HG03469 (cell line): ENCODE measurements at regions not wholly inside any gene's neighbourhood (a gene's known extent, or its start where the extent isn't known, plus 50 kb on each side); places are given as distances from the start of the nearest gene placed in this dataset.

ENCODE experiments used
- ATAC-seq: cut with Tn5 transposase; IDR thresholded peaks from one replicate; pipeline ENCODE4 v1.9.1; 2021; ENCODE audit warnings: mild to moderate bottlenecking, moderate library complexity, moderate number of reproducible peaks; ENCODE audit not compliant: unreplicated experiment

DNA sequence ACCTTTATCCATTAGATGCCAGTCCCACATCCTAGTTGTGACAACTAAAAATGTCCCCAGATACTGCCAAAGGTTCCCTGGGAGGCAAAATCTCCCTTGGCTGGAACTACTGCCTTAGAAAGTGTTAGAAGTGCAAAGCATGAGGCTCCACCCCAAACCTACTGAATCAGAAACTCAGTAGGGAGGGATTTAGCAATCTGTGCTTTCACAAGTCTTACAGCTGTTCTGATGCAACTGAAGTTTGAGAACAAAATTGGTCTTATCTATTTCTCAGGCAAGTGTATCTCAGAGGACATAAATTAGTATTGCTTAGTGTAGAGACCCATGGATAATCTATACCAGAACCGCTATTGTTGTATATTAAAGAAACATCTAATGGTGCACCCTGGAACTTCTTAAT is 70.2 kb downstream of the CLDN1 start:
- no peak for ATAC-seq

DNA sequence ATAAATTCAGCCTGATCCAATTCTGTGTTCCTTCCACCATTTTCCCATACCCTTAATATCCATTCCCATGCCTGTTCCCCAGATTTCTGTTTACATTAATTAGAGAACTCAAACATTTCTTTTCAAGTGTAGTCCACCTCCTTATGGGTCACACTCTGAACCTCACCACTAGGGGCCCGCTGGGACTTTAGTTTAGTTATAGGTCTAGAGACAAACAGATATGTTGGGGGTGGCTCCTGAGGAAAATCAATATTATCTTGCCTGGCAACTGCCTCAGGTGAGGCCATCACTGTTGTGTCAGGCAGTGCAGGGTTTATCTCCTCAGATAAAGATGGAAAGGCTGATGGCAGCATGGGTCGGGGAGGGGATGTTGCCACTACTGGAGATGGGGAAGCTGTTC is 72.8 kb downstream of the CLDN1 start:
- no peak for ATAC-seq

DNA sequence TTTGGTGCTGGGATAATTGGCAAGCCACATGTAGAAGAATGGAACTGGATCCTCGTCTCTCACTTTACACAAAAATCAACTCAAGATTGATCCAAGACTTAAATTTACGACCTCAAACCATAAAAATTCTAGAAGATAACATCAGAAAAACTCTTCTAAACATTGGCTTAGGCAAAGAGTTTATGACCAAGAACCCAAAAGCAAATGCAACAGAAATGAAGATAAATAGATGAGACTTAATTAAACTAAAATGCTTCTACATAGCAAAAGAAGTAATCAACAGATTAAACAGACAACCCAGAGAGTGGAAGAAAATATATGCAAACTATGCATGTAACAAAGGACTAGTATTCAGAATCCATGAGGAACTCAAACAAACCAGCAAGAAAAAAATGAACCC is 80.1 kb downstream of the CLDN1 start:
- ATAC-seq, result no peak

DNA sequence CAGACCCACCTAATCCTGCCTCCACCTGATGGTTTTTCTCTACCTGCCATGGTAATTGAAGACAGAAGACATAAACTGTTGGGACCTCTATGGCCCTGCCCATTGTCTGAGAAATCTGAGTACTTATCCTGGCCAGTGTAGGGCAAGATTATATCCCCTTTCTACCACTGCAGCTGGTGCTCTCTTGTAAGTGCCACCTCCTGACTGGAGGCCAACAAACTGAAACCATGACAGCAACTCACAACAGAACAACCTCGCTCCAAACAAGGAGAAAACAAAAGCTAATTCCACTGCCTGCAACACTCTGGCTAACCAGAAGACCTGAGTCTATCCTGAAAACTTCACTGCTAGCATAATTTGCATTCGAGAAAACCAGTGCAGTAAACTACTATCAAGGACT is 82.9 kb downstream of the CLDN1 start:
- no peak for ATAC-seq

DNA sequence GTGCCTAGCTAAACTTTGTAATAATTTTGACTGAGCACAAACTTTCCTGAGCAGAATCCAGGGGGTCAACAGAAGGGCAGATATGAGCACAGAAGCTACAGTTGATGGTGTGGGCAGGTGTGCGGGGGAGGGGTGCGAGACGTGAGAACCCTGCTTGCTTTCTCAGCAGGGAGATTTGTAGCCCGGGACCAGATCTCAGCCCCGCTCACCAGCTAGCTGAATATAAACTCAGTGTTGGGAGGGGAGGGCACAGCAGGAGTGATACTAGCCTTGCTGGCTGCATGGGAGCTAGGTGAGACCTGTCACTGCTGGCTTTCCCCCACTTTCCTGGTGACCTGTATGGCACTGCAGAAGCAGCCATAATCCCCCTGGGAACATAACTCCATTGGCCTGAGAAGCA is 83.4 kb downstream of the CLDN1 start:
- ATAC-seq, result no peak

DNA sequence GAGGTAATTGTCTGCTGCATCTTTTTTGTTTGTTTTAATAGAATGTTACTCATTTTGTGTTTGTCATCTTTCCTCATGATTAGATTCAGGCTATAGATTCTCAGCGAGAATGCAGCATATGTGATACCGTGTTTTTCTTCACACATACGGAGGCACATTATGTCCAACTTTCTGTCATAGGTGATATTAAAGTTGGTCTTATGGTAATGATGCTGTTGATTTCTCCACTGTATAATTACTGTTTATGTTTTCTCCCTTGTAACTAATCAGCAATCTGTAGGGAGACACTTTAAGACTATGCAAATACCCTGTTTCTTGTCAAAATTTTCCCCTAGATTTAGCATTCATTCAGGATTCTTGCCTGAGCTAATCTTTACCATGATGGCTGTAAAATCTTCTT is 87.6 kb downstream of the CLDN1 start:
- ATAC-seq, result no peak

DNA sequence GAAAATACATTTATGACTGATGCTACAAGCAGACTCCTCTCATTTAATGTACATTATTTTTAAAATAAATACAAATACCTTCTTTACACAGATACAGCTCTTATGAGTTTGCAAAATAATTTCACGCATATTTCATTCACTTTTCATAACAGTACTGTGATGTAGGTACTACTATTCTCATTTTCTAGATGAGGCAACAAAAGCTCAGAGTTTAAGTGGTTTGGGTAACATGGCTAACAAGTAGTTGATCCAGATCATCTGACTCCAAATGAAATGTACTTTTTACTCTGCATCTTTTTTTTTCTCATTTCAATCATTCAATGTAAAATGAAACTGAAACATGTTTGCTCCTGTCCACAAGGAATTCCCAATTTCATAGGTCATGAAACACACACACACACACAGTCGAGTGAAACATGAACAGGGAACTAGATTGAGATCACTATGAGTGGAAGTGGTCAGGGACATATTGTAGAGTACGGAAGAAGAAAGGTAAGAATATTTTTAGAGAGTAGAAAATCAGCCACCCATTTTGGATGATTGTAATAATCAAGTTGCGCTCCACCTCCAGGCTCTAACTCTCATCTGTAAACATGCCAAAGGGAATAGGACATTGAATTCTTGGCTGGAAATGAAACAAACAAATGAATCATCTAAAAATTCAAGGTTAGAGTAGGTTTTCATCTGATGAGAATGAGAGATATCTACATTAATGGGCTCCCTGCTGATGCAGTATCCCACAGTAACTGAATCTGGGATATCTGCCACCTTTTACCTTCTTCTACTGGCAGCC is 92.4 kb downstream of the CLDN1 start:
- ATAC-seq, result peak; percentile 46

DNA sequence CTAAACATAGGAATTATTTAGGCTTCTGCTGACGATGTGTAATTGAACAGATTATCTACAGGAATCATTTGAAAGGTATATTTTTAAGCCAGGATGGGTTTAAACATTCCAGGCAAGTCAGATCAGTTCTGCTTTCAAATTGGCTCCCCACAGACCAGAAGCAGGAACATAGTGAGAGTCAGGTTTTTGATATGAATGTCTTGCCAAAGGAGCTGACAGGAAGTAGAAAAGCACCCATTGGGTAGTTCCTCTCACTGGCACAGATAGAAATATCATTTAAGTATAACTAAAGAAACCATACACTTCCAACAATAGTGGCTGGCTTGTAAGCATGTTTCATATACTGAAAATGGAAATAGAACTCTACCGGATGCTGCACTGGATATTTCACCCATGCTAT is 95.2 kb downstream of the CLDN1 start:
- ATAC-seq, result no peak

DNA sequence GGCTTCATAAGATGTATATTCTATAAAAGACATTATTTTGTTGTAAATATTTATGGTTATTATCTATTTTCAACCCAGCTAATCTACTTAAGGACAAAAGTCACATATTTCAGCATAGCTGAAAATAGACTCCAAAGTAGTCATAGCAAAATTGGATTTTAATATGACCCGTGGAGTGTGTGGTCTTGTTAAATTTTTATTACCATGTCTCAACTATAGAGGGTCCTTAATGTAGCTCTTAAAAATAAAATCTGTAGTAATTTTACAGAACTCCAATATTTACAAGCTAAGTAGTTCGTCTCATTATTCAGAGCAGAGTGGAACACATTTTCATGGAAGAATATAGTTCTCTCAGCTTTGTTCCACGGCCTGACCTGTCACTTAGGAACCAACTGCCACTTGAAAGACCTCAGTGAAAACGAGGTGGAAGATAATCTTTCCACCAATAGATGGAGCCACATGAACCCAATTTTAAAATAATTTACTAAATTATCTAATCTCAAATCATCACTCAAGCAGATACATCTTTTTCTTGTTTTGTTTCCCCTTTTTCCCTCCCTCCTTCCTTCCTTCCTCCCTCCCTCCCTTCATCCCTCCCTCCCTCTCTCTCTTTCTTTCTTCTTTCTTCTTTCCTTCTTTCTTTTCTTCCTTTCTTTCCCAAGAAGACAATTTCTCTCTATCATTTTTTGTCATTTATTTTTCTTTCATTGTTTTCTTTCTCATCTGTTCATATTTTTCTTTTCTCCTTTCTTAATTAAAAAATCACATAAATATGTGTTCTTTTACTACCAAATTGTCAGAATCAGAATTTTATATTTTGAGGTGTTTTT is 97.2 kb downstream of the CLDN1 start:
- ATAC-seq, result no peak

DNA sequence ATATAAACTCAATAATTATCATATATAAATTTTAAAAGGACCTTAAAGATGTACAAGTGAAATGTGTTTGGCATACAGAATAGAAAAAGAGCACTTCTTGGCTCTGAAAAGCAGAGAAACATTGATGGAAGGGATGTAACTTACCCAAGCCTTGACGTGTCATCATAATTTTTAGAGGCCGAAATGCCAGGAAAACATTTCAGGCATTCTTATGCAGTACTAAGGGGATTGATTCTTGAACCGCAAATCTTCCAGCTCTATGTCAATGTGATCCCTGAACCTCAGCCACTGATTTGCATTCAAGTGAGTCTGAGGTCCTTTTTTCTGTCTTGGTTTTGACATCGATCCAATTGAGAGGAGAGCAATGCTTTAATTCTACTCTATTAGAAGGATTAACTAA is 97.8 kb downstream of the CLDN1 start:
- ATAC-seq, result no peak

DNA sequence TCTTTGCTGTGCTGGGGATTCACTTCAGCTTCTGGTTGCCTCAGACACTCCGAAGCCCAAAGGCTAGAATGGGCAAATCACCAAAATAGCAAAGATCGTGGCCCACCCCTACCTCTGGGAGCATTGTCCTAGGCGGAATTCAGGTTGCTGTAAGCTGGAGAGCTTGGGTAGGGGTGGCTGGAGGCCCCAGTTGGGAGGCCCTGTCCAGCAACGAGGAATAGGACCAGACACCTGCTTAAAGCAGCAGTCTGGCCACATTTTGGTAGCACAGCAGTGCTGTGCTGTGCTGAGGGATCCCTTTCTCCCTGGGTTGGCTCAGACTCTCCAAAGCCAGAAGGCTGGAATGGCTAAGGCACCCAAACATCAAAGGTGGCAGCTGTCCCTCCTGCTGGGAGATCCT is 99.3 kb downstream of the CLDN1 start:
- ATAC-seq, result no peak

DNA sequence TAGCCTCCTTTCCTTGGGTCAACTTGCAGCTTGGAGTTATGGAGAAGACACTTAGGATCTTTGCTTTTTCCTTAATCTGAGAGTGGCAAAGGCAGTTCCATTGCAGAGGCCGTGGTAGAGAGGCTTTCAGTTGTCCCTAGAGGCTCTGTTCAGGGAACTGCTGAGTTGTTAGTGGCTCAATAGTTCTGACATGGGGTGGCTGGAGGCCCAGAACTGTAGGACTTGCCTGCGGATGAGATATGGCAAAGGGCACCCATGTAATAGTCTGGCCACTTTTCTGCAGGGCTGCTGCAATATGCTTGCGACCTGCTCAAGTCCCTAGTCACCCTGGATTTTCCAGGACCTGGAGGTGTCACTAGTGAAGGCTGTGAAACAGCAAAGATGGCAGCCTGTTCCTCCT is 99.9 kb downstream of the CLDN1 start:
- ATAC-seq, result no peak

DNA sequence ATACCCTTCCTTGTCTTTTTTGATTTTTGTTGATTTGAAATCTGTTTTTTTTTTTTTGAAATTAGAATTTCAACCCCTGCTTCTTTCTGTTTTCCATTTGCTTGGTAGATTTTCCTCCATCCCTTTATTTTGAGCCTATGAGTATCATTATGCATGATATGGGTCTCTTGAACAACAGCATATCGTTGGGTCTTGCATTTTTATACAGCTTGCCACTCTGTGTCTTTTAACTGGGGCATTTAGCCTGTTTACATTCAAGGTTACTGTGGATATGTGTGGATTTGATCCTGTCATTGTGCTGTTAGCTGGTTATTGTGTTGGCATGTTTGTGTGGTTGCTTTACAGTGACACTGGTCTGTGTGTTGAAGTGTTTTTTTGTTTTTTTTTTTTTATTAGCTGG is 99.7 kb upstream of the P3H2 start:
- ATAC-seq, result no peak

DNA sequence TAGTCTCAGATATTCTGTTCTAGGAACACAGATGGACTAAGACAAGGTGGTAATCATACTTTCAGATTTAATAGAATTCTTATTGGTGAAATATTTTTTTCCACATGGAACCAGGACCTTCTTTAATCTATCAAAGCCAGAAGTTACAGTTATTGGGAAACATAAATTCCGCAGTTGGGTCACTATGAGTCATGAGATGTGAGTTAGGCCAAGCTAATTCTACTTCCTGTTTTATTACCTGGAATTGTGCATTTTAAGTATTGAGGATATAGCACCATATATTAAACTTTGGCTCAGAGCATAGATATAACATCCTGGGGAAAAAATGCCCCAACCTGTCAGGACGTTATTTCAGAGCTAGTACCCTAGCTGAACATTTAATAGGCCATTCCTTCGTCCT is 96.4 kb upstream of the P3H2 start:
- no peak for ATAC-seq

DNA sequence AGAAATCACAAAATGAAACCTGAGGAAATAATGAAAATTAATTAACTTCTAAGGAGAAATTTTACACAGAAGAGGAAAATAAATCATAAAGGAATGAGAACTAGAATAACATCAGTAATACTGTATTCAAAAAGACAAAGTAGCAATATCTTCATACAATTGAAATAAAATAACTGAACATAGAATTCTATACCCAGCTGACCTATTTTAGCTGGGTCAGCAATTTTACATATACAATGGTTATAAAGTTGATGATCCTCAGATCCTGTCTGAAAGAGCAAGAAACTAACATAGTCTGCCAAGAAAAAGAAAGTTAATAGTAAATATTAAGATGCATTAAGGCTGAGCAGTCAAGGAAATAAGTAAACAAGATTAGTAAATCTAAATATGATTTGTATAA is 93.0 kb upstream of the P3H2 start:
- ATAC-seq, result no peak

DNA sequence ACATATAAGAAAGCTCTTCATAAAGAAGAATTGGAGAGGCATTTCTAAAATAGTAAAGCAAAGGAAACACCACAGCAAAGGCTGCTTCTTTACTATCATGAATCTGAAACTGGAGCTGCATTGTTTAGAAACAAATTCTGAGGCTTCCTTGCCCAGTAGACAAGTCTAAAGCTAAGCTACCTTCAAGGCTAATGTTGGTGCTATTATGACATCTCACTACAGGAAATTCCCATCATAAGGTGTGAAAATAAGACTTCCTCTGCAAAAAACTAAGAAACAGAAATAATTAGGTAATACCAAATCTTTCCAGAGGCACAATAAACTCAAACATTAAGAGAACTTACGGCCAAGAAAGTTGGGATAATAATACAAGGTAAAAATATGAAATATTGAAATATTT is 89.9 kb upstream of the P3H2 start:
- no peak for ATAC-seq

DNA sequence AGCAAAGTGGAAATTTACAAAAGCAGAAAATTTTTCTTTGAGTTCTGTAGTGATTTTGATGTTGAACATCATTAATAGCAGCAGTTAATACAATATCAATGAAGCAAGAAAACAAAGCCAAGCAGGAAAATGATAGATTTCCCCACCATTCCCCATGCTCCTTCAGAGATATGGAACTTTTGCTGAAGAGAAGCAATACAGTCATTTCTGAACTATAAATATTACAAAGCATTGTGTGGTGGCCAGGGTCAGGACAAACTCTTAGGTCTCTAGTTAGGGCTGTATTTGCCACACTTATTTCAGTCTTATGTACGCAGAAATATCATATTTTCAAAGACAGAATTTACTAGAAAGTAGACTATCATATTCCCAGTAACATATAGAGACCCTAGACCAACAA is 88.8 kb upstream of the P3H2 start:
- peak; percentile 33 for ATAC-seq

DNA sequence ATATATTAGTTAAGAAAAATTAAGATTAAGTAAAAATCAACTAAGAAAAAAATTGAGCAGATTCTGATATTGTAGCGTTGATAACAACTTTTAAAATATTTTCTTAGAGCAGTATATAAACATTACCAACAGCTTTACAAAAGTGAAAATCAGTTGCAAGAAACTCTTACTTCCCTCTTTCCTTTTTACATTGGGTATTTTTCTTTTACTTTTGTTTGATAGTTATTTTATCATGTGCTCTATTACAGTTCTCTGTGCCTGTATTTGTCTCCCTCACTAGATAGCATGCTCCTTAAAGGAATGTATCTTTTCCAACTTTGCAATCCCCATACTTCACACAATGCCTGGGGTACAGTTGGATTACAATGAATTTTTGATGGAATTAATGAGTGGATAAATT is 87.5 kb upstream of the P3H2 start:
- no peak for ATAC-seq

DNA sequence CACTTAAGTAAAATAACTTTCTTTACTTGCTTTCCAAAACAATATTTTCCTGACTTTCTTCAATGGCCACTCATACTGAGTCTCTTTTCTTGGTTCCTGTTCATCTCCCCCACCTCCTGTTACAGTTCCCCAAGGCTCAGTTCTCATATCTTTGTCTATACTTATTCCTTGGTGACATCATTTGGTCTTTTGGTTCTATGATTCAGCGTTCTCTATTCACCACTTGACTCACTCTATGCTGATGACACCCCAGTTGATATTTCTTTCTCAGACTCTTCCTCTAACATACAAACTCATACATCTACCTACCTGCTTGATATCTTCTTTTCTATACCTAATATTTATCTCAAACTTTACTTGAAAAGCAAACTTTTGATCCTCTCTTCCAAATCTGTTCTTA is 85.0 kb upstream of the P3H2 start:
- peak; percentile 61 for ATAC-seq

DNA sequence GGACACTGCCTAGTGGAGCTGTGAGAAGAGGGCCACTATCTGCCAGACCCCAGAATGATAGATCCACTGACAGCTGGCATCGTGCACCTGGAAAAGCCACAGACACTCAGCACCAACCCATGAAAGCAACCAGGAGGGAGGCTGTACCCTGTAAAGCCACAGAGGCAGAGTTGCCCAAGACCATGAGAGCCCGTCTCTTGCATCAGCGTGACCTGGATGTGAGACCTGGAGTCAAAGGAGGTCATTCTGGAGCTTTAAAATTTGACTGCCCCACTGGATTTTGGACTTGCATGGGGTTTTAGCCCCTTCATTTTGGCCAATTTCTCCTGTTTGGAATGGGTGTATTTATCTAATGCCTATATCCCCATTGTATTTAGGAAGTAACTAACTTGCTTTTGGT is 83.5 kb upstream of the P3H2 start:
- no peak for ATAC-seq

DNA sequence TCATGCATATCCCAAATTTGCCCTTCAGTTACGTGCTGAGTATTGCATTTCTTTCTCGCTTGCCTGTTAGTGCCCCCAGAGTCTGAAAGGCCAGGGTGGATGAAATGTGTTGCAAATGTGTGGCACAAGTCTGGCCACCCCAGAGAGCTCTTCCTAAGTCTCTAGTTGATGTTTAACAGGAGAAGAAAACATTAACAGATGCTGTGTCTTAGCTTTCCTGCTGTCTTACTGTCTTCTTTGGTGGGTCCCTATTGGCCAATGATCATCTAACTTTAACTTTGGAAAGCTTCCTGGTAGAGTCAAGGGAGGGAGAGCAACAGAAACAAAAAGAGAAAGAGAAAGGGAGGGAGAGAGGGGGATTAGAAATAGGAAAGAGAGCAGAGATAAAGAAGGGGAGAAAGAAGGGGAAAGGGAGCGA is 76.7 kb upstream of the P3H2 start:
- ATAC-seq, result no peak

DNA sequence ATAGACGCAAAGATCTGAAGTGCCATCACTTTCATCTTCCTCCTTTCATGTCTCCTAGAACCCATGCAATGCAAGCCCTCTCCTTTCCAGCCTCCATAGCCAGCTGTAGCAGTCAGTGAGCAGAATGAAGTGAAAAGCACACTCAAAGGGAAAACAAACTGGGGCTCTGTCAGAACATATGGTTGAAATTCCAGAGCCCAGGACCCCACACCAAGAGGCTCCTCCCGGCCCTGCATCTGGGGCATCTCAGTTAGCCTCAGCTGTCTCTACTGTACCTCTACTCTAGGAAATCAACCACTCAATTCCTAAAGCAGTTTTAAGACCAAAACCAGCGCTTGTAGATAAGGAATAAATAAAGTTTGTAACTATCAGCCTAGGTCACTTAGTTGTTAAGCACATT is 73.8 kb upstream of the P3H2 start:
- no peak for ATAC-seq
